ENCODE measurements at regions not wholly inside any gene's neighbourhood (a gene's known extent, or its start where the extent isn't known, plus 50 kb on each side); places are given as distances from the start of the nearest gene placed in this dataset.
"Not testable (repeated sequence)": the region's sequence is repeated elsewhere in the genome, so short reads cannot be mapped to it uniquely, and the experiment has no call there.

DNA sequence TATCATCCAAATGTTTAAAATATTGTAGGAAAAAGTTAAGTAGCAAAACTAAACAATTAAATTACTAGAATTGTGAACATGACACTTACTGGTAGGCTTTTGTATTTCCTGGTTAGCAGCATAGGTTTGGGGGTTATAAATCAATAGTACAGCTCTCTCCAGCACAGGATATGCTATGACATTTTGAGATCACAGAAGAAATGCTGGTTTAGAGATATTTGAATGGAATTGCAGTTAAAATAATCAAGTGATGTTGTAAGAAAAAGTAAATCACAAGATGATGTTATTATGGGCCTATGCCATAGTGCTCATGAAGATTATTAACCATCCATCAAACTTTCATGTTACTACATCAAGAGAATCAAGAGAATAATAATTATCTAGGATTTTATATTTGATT lies 1079.9 kb upstream of the SLIT2 start:
- DNase-seq (ENCODE audit: low read depth in 1 of 2, low spot score in 1 of 2), result no peak
- in situ Hi-C loops (cut with HindIII; ENCODE audit: low pct_unique_long_range_greater_than_20kb, low sequenced_read_pairs), result no loop called here
- TF ChIP-seq JUND (IDR thresholded peaks at IDR 0.05; ENCODE audit: low read depth), result no peak

DNA sequence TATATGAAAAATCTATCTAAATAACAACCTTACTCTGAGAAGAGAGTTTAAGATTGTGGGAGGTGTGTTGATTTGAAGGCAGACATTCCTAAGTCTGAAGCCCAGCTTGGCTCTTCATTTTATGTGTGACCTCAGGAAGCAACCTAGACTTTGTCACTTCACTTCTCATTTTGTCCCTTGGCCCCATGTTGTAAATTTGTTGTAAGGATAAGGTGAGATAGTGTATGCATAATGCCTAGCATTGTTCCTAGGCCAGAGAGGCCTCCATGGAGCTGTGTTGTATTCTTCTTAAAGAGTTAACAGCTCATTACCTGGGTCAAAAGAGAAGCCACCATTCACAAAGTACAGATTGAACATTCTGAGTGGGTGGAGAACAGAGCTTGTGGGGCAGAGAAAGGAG lies 1084.4 kb upstream of the SLIT2 start:
- DNase-seq (ENCODE audit: low read depth in 1 of 2, low spot score in 1 of 2), result no peak
- TF ChIP-seq JUND (IDR thresholded peaks at IDR 0.05; ENCODE audit: low read depth), result no peak
- in situ Hi-C loops (cut with HindIII; ENCODE audit: low pct_unique_long_range_greater_than_20kb, low sequenced_read_pairs), result no loop called here

DNA sequence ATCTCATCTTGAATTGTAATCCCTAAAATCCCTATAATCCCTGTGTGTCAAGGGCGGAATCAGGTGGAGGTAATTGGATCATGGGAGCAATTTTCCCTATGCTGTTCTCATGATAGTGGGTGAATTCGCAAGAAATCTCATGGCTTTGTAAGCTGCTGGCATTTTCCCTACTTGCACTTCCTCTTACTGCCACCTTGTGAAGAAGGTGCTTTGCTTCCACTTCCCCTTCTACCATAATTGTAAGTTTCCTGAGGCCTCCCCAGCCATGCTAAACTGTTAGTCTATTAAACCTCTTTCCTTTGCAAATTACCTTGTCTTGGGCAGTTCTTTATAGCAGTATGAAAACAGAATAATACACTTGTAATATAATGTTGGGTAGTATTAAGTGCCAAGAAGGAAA lies 1087.4 kb upstream of the SLIT2 start:
- TF ChIP-seq JUND (IDR thresholded peaks at IDR 0.05; ENCODE audit: low read depth), result no peak
- DNase-seq (ENCODE audit: low read depth in 1 of 2, low spot score in 1 of 2), result no peak
- in situ Hi-C loops (cut with HindIII; ENCODE audit: low pct_unique_long_range_greater_than_20kb, low sequenced_read_pairs), result no loop called here

DNA sequence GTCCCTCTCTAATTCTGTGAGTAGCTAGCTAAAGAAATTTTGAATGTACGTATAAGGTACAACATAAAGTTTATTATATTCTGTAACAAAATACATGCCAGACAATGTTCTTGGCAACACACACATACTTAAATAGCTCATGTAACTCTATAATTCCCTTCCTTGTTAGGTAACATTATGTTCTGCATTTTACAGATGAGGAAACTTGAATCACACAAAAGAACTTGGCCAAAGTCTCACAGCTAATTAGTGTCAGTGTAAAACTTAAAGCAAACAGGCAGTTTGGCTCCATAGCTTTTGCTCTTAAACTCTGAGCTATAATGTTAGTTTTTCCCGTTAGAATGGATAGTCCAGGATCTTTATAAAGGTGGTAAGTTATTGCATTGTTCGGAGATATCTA lies 1091.8 kb upstream of the SLIT2 start:
- TF ChIP-seq JUND (IDR thresholded peaks at IDR 0.05; ENCODE audit: low read depth), result no peak
- DNase-seq (ENCODE audit: low read depth in 1 of 2, low spot score in 1 of 2), result no peak

DNA sequence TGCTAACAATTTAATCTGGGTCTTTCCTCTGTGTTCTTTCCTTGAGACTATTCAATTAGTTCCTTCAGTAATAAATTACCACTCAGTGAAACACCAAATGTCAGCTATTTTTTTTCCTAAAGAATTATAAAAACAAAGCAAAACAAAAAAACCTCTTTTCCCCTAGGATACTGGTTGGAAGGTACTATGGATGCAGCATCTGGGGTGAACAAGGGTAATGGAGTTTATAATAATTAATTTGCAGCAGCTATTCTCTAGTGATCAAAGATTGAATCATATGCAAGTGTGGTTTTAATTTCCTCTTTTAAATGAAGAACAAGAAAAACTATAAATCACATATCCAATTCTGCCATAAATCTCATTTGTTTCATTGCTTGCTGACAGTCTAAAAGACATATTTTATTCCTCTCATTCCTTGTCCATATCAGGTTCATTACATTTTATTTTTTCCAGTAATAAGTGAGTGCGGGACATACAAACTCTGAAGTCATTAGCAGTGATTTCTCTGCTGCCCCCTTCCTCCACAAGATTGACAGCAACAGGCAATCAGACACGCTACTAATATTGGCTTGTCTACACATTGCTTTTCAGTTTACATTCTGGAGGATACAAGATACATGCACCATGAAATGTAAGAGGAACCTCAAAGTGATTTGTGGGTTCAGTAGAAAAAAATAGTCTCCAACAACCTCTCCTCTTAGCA lies 1093.4 kb upstream of the SLIT2 start:
- no peak for DNase-seq (ENCODE audit: low read depth in 1 of 2, low spot score in 1 of 2)
- TF ChIP-seq JUND (IDR thresholded peaks at IDR 0.05; ENCODE audit: low read depth), result no peak
- in situ Hi-C loops (cut with HindIII; ENCODE audit: low pct_unique_long_range_greater_than_20kb, low sequenced_read_pairs), result no loop called here

More for the DNA sequence above, 1091.8 kb upstream of the SLIT2 start:
- in situ Hi-C loops (cut with HindIII; ENCODE audit: low pct_unique_long_range_greater_than_20kb, low sequenced_read_pairs), result no loop called here

DNA sequence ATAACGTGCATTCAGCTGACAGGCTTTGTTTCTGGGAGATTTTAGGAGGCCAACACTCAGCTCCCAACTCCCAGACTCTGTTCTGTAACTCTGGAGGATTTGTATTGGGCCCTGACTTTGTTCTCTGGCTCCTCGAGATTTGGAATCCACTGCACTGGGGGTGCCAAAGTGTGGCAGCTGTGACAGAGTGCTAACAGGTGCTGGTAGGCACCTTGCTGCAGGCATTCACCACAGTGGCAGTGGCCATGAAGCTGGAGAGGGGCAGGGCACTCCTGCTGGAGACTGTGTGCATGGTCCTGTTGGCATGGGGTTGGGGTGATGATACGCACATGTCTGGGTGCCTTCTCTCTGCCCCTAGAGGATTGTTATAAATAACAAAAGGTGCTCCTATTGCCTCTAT lies 1094.9 kb upstream of the SLIT2 start:
- in situ Hi-C loops (cut with HindIII; ENCODE audit: low pct_unique_long_range_greater_than_20kb, low sequenced_read_pairs), result no loop called here
- DNase-seq (ENCODE audit: low read depth in 1 of 2, low spot score in 1 of 2), result no peak
- TF ChIP-seq JUND (IDR thresholded peaks at IDR 0.05; ENCODE audit: low read depth), result no peak

DNA sequence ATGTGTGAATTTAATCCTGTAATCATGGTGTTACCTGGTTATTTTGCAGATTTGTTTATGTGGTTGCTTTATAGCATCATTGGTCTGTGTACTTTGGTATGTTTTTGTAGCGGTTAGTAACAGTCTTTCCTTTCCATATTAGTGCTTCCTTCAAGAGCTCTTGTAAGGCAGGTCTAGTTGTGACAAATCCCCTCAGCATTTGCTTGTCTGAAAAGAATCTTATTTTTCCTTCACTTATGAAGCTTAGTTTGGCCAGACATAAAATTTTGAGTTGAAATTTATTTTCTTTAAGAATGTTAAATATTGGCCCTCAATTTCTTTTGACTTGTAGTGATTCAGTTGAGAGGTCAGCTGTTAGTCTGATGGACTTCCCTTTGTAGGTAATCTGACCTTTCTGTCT lies 1096.1 kb upstream of the SLIT2 start:
- no peak for TF ChIP-seq JUND (IDR thresholded peaks at IDR 0.05; ENCODE audit: low read depth)
- no peak for DNase-seq (ENCODE audit: low read depth in 1 of 2, low spot score in 1 of 2)
- in situ Hi-C loops (cut with HindIII; ENCODE audit: low pct_unique_long_range_greater_than_20kb, low sequenced_read_pairs), result no loop called here

DNA sequence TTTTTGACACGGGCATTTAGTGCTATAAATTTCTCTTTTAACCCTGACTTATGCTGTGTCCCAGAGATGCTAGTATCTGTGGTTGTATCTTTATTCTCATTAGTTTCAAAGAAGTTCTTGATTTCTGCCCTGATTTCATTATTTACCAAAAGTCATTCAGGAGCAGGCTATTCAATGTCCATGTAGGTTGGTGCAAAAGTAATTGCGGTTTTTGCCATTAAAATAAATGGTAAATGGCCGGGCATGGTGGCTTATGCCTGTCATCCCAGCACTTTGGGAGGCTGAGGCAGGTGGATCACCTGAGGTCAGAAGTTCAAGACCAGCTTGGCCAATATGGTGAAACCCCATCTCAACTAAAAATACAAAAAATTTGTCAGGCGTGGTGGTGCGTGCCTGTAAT lies 1097.4 kb upstream of the SLIT2 start:
- DNase-seq (ENCODE audit: low read depth in 1 of 2, low spot score in 1 of 2); in situ Hi-C loops (cut with HindIII; ENCODE audit: low pct_unique_long_range_greater_than_20kb, low sequenced_read_pairs): not testable (repeated sequence)

DNA sequence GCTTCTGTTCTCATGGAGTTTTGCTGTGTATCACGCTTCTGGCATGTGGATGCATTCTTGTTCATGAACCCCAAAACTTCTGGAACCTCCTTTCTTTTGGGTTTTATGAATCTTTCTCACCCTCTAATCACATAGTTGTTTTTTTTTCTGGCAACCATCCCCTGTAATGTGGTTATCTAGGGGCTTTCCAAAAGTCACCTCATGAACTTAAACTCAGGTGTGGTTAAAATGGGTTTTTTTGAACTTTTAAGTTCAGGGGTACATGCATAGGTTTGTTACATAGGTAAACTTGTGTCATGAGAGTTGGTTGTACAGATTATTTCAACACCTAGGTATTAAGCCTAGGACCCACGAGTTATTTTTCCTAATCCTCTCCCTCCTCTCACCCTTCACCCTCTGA lies 1099.4 kb upstream of the SLIT2 start:
- DNase-seq (ENCODE audit: low read depth in 1 of 2, low spot score in 1 of 2), result no peak
- in situ Hi-C loops (cut with HindIII; ENCODE audit: low pct_unique_long_range_greater_than_20kb, low sequenced_read_pairs), result no loop called here
- no peak for TF ChIP-seq JUND (IDR thresholded peaks at IDR 0.05; ENCODE audit: low read depth)

DNA sequence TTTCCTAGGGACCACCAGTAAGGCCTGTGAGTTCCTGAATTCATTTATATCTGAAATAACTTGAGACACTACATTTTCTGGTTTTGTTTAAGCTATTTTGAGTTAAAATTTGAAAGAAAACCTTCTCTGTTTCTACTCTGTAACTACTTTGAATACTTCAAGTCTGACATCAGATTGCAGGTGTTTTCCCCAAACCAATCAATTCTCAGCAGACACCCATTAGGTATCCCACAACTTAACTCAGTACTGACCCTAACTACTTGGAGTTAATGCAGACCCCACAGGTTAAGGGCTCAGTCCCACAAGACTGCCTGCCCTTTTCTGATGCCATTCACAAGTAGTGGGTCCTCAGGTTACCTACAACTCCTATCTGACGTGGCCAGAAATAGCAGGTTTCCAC lies 1100.0 kb upstream of the SLIT2 start:
- DNase-seq (ENCODE audit: low read depth in 1 of 2, low spot score in 1 of 2), result no peak
- TF ChIP-seq JUND (IDR thresholded peaks at IDR 0.05; ENCODE audit: low read depth), result no peak
- in situ Hi-C loops (cut with HindIII; ENCODE audit: low pct_unique_long_range_greater_than_20kb, low sequenced_read_pairs), result no loop called here

DNA sequence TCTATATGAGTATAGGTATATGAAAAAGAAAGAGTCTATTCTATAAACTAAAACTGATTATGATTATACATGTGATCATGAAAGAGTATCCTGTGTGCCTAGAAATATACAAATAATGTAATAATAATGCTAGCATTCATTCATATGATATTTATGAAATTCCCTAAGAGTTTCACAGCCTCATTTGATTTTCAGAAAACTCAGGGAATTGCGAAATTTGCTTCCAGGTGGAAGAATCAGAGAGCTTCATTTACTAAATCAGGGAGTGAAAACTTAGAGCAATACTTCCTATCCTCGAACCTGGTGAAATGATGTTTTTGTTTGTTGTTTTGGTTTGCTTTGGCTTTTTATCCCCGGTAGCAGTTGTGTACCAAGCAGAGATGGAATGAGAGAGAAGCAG lies 1105.7 kb upstream of the SLIT2 start:
- in situ Hi-C loops (cut with HindIII; ENCODE audit: low pct_unique_long_range_greater_than_20kb, low sequenced_read_pairs), result no loop called here
- DNase-seq (ENCODE audit: low read depth in 1 of 2, low spot score in 1 of 2), result no peak
- no peak for TF ChIP-seq JUND (IDR thresholded peaks at IDR 0.05; ENCODE audit: low read depth)

DNA sequence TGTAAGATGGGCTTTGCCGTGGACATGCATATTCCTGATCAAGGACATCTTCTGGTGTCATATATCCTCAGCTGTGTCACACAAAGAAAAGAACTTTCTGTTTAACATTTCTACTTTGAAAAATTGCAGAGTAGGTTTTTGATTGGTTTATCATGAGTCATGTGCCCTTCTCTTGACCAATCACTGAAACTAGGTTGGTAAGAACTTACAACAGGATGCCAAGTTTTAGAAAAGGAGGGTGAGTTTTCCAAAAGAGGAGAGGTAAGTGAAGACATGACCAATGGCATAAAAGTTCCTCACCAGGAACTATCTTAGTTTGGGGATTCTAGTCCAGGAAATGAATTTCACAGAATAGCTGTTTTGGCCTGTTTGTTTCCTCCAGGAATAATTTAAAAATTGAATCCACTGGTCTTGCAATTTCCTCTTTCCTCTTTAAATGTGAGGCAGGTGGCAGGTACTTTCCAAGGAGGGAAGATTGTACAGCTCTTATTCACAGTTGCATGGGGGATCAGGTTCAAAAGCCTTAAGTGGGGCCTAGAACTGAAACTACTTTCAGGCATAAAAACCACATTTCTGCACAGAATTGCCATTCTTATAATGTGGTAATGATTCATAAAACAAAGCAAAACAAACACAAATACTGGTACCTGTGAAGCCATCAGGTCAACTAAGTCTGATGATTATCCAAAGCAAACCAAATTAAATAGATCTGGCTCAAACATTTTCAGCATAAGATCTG lies 1114.5 kb upstream of the LCORL start:
- DNase-seq (ENCODE audit: low read depth in 1 of 2, low spot score in 1 of 2), result no peak
- in situ Hi-C loops (cut with HindIII; ENCODE audit: low pct_unique_long_range_greater_than_20kb, low sequenced_read_pairs), result no loop called here
- no peak for TF ChIP-seq JUND (IDR thresholded peaks at IDR 0.05; ENCODE audit: low read depth)

DNA sequence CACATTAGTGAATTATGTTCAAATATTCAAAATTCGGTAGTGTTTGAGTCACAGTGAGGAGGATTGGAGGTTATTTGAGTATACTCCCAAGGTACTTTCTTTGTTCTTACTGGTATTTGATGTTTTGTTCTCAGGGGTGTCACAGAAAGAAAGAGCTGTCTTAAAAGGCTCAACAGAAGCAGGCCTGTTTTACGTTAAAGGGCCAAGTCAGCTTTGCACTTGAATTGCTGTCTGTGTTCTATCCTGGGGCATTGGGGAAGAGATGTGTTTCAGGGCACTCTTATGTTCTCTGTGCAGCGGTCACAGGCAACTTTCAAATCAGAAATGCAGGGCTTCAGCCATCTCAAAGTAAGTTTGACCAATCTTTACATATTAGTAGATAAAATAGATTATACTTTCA lies 1113.1 kb upstream of the LCORL start:
- DNase-seq (ENCODE audit: low read depth in 1 of 2, low spot score in 1 of 2), result no peak
- no peak for TF ChIP-seq JUND (IDR thresholded peaks at IDR 0.05; ENCODE audit: low read depth)
- in situ Hi-C loops (cut with HindIII; ENCODE audit: low pct_unique_long_range_greater_than_20kb, low sequenced_read_pairs), result no loop called here

DNA sequence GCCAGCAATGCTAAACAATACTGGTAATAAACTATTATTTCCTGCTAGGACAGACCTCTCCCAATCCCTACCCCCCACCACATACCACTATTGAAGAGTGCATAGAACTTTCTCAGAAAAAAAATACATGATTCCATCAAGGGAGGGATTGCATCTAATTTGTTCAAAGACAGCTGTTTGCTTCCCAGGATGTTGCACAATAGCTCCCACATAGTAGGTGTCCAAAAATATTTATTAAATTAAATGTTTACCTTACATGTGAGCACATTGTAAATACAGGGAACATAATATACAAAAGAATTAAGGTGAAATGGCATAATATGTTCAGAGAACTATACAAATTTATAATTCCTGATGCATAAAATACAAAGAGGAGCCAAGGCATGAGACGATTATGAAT lies 1111.8 kb upstream of the LCORL start:
- TF ChIP-seq JUND (IDR thresholded peaks at IDR 0.05; ENCODE audit: low read depth), result no peak
- DNase-seq (ENCODE audit: low read depth in 1 of 2, low spot score in 1 of 2), result no peak
- in situ Hi-C loops (cut with HindIII; ENCODE audit: low pct_unique_long_range_greater_than_20kb, low sequenced_read_pairs), result no loop called here

Measured in T47D (cell line).